Sigmoid colon (tissue), 4 donors: ENCODE measurements at regions not wholly inside any gene's neighbourhood (a gene's known extent, or its start where the extent isn't known, plus 50 kb on each side); places are given as distances from the start of the nearest gene placed in this dataset.

ENCODE experiments used
- EP300 ChIP-seq, 4 donors: sonication (generic); formaldehyde crosslinking; IDR thresholded peaks; one replicate each; pipeline ENCODE4 v1.6.1; 2017; ENCODE audit warnings: antibody characterized with exemption in 4 of 4
- POLR2A ChIP-seq, 2 donors: fragments of 450-650 bp; IDR thresholded peaks; one replicate each; pipeline ENCODE4 v1.6.1; 2016; ENCODE audit warnings: antibody characterized with exemption in 2 of 2, mild to moderate bottlenecking in 2 of 2, moderate library complexity in 2 of 2
- POLR2AphosphoS5 ChIP-seq, 4 donors: sonication (generic); formaldehyde crosslinking; IDR thresholded peaks; one replicate each; pipeline ENCODE4 v1.6.1; 2017; ENCODE audit warnings: antibody characterized with exemption in 4 of 4

- no peak for TF ChIP-seq POLR2A (IDR thresholded peaks at IDR 0.05)
- no peak for TF ChIP-seq EP300 (IDR thresholded peaks at IDR 0.05)
- TF ChIP-seq POLR2AphosphoS5 (IDR thresholded peaks at IDR 0.05) = no peak
Measured at GRCh38 chr2:184004948-184005672, 593.2 kb upstream of the ZNF804A start.
